Kidney epithelial cell (primary cell): ENCODE measurements at regions not wholly inside any gene's neighbourhood (a gene's known extent, or its start where the extent isn't known, plus 50 kb on each side); places are given as distances from the start of the nearest gene placed in this dataset.

Source experiments
- DNase-seq: peaks from one replicate; pipeline ENCODE4 v3.0.0-alpha.2; 2010; ENCODE audit warnings: low read depth
- H3K27me3 ChIP-seq: 2 replicates; pipeline ENCODE4 v1.6.0; 2011; ENCODE audit warnings: low read length; ENCODE audit not compliant: control insufficient read depth, insufficient read depth
- H3K36me3 ChIP-seq: 2 replicates; pipeline ENCODE4 v1.5.1; 2011; ENCODE audit warnings: low read length; ENCODE audit not compliant: control insufficient read depth, insufficient read depth
- H3K4me3 ChIP-seq: 2 replicates; pipeline ENCODE4 v1.5.1; 2011; ENCODE audit warnings: low read depth, mild to moderate bottlenecking, control low read depth, low read length
- CTCF ChIP-seq: IDR thresholded peaks from 2 replicates; pipeline ENCODE4 v1.5.1; 2011; ENCODE audit warnings: mild to moderate bottlenecking, moderate library complexity, low read length, control low read depth, inconsistent platforms; ENCODE audit not compliant: insufficient read depth, poor library complexity, severe bottlenecking

GRCh38 chr6:947235-947934, 254.4 kb upstream of the EXOC2 start:
- Histone ChIP-seq H3K36me3 (no peaks in the 10 kb centered on the region), H3K27me3 (no peaks in the 10 kb centered on the region), H3K4me3 (no peak overlapping the region)
- DNase-seq: no peak
- no peak for TF ChIP-seq CTCF

GRCh38 chr6:946546-946945, 253.6 kb upstream of the EXOC2 start:
- TF ChIP-seq CTCF: no peak

GRCh38 chr6:939526-940252, 246.8 kb upstream of the EXOC2 start:
- H3K4me3 ChIP-seq: no peak overlapping the region
- DNase-seq: no peak

More at GRCh38 chr6:946546-946945, 253.6 kb upstream of the EXOC2 start:
- no peaks in the 10 kb centered on the region for H3K36me3 ChIP-seq
- H3K4me3 ChIP-seq: no peak overlapping the region
- peak; percentile 31 for DNase-seq
- H3K27me3 ChIP-seq: no peaks in the 10 kb centered on the region

GRCh38 chr6:938916-939315, 246.0 kb upstream of the EXOC2 start:
- DNase-seq: no peak
- H3K36me3 ChIP-seq: no peaks in the 10 kb centered on the region
- no peak overlapping the region for H3K4me3 ChIP-seq
- peaks cover 16% of the 10 kb centered on the region for H3K27me3 ChIP-seq
- no peak for TF ChIP-seq CTCF

More at GRCh38 chr6:939526-940252, 246.8 kb upstream of the EXOC2 start:
- H3K36me3 ChIP-seq: no peaks in the 10 kb centered on the region
- peak; percentile 24 for TF ChIP-seq CTCF
- peaks cover 16% of the 10 kb centered on the region for H3K27me3 ChIP-seq

- H3K4me3 ChIP-seq: no peak overlapping the region
- no peak for TF ChIP-seq CTCF
- peaks cover 16% of the 10 kb centered on the region for H3K27me3 ChIP-seq
- no peak for DNase-seq
- no peaks in the 10 kb centered on the region for H3K36me3 ChIP-seq
Observed at GRCh38 chr6:938271-938905, 245.4 kb upstream of the EXOC2 start.
